ENCODE measurements at regions not wholly inside any gene's neighbourhood (a gene's known extent, or its start where the extent isn't known, plus 50 kb on each side); places are given as distances from the start of the nearest gene placed in this dataset.
A peak's percentile ranks its signal among the peaks of the same experiment; 100 is the strongest.

- DNase-seq (ENCODE audit: low read depth), result no peak
- TF ChIP-seq, protein P1, sequence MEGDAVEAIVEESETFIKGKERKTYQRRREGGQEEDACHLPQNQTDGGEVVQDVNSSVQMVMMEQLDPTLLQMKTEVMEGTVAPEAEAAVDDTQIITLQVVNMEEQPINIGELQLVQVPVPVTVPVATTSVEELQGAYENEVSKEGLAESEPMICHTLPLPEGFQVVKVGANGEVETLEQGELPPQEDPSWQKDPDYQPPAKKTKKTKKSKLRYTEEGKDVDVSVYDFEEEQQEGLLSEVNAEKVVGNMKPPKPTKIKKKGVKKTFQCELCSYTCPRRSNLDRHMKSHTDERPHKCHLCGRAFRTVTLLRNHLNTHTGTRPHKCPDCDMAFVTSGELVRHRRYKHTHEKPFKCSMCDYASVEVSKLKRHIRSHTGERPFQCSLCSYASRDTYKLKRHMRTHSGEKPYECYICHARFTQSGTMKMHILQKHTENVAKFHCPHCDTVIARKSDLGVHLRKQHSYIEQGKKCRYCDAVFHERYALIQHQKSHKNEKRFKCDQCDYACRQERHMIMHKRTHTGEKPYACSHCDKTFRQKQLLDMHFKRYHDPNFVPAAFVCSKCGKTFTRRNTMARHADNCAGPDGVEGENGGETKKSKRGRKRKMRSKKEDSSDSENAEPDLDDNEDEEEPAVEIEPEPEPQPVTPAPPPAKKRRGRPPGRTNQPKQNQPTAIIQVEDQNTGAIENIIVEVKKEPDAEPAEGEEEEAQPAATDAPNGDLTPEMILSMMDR (conservative IDR thresholded peaks at IDR 0.05; ENCODE audit: low read length), result no peak
- no peak overlapping the region for H3K4me3 ChIP-seq (ENCODE audit: low read length)
Measured at GRCh38 chr18:75524181-75524580, 96.7 kb upstream of the SMIM21 start.

- TF ChIP-seq, protein P1 (conservative IDR thresholded peaks at IDR 0.05; ENCODE audit: low read length), result no peak
- no peak for DNase-seq (ENCODE audit: low read depth)
- no peak overlapping the region for H3K4me3 ChIP-seq (ENCODE audit: low read length)
Measured at GRCh38 chr18:75521816-75522215, 94.3 kb upstream of the SMIM21 start.

GRCh38 chr18:75518007-75518406 lies 90.5 kb upstream of the SMIM21 start:
- H3K4me3 ChIP-seq (ENCODE audit: low read length), result no peak overlapping the region
- TF ChIP-seq, protein P1 (conservative IDR thresholded peaks at IDR 0.05; ENCODE audit: low read length), result no peak
- no peak for DNase-seq (ENCODE audit: low read depth)

DNA sequence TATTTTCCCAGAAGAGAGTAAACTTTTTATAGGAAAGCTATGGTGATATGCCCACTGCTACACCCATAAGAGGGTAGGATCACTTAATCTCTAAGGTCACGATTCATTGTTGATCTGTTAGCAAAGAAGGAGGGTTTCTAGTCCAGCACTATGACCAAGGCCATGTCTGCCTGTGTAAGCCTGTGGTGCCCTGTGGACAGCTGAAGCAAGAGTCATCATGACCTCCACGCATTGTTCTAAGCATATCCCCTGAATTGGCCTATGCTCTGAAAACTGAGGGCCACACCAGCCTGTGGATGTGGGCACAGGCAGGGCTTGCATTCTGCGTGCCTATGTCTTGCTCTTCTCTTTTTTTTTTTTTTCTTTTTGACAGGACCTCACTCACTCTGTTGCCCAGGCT lies 89.8 kb upstream of the SMIM21 start:
- TF ChIP-seq, protein P1 (conservative IDR thresholded peaks at IDR 0.05; ENCODE audit: low read length), result no peak
- no peak for DNase-seq (ENCODE audit: low read depth)

DNA sequence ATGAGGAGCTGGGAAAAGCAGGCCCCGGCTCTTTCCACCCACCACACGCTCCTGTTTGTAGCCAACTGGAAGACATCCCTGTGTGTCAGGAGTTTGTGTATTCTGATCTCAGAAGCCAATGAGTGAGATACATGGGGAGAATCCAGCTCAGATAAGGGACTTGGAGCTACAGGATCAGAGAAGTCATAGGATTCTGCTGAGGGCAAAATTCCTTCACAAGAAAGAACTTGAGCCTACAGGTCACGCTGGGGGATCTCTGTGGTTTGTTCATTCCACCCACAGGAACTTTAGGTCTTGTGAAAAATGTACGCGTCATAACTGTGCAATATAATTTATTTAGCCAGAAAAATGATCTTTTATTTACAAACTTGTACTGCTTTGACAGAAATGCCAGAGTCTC lies 80.1 kb upstream of the SMIM21 start:
- TF ChIP-seq, protein P1 (conservative IDR thresholded peaks at IDR 0.05; ENCODE audit: low read length), result no peak
- H3K4me3 ChIP-seq (ENCODE audit: low read length), result no peak overlapping the region
- DNase-seq (ENCODE audit: low read depth), result peak; percentile 23

More for the DNA sequence above, 89.8 kb upstream of the SMIM21 start:
- H3K4me3 ChIP-seq (ENCODE audit: low read length), result no peak overlapping the region

- TF ChIP-seq, protein P1 (conservative IDR thresholded peaks at IDR 0.05; ENCODE audit: low read length), result no peak
- no peak overlapping the region for H3K4me3 ChIP-seq (ENCODE audit: low read length)
- no peak for DNase-seq (ENCODE audit: low read depth)
Measured at GRCh38 chr18:75506913-75507312, 79.4 kb upstream of the SMIM21 start.

DNA sequence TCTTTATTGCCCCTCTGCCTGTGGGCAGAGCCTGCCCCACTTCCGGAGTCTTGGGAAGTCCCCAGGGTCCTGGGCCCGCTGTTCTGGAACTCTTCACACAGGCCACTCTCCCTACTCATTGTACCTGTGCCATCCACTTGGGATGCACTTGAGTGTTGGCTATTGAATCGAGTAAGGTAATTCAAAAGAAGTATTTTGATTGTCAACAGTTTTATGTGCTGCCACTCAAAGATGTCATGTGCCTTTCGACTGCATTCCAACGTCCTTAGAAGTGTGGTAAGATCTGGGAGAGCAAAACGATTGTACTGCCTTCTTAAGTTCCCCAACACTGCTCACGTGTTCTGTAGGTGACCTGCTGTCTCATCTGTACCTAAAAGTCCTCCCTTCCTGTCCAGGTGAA lies 77.0 kb upstream of the SMIM21 start:
- DNase-seq (ENCODE audit: low read depth), result no peak
- H3K4me3 ChIP-seq (ENCODE audit: low read length), result no peak overlapping the region
- TF ChIP-seq, protein P1 (conservative IDR thresholded peaks at IDR 0.05; ENCODE audit: low read length), result no peak

All from AG10803 (cell line).